A549 (cell line): ENCODE measurements at regions not wholly inside any gene's neighbourhood (a gene's known extent, or its start where the extent isn't known, plus 50 kb on each side); places are given as distances from the start of the nearest gene placed in this dataset.

Experiments
- ATAC-seq, 2 experiments: fragments of 200-7000 bp in 1 of 2; fragments of >200 bp in 1 of 2; cut with Nextera tagmentation in 1 of 2; cut with Tn5 transposase in 1 of 2; 3 replicates each; pipeline versions ENCODE4 v1.8.0 to v1.9.1; 2018 to 2020; ENCODE audit warnings: mild to moderate bottlenecking in 1 of 2, moderate library complexity in 1 of 2
- CTCF ChIA-PET: fragments of 300-600 bp; sonication (Branson Sonifier 250); formaldehyde crosslinking; extraction: SDS; loops from one replicate; lab custom pipeline; 2021; ENCODE audit warnings: antibody characterized with exemption, inconsistent platforms; lab: Yijun Ruan, JAX
- POLR2A ChIA-PET: fragments of 350-600 bp; formaldehyde crosslinking; extraction: SDS; loops from one replicate; lab custom pipeline; 2021; ENCODE audit warnings: antibody characterized with exemption, inconsistent platforms; lab: Yijun Ruan, JAX
- DNase-seq, 2 experiments: peaks; one replicate each; pipeline versions ENCODE4 v3.0.0 to v3.0.0-alpha.2; 2011 to 2016; ENCODE audit warnings: low read depth in 1 of 2, low spot score in 1 of 2
- FAIRE-seq: peaks from 2 replicates; lab custom pipeline; 2011; peaks lifted over from hg19 to GRCh38; lab: Jason Lieb, UNC
- H3K27ac ChIP-seq, 2 experiments: fragments of >200 bp; sonication (Bioruptor Twin); formaldehyde crosslinking; 3 replicates each; pipeline ENCODE4 v1.5.1; 2016 to 2017
- H3K4me1 ChIP-seq: fragments of >200 bp; sonication (Bioruptor Twin); formaldehyde crosslinking; 3 replicates; pipeline ENCODE4 v1.6.1; 2016
- H3K4me2 ChIP-seq: fragments of >200 bp; sonication (Bioruptor Twin); formaldehyde crosslinking; 3 replicates; pipeline ENCODE4 v1.6.1; 2016
- H3K4me3 ChIP-seq: fragments of >200 bp; sonication (Bioruptor Twin); formaldehyde crosslinking; 3 replicates; pipeline ENCODE4 v1.5.1; 2016
- H3K9me3 ChIP-seq: fragments of >200 bp; sonication (Bioruptor Twin); formaldehyde crosslinking; 3 replicates; pipeline ENCODE4 v1.6.1; 2016
- BHLHE40 ChIP-seq: IDR thresholded peaks from 2 replicates; pipeline ENCODE4 v1.6.1; 2012; ENCODE audit warnings: low read depth, low read length, inconsistent platforms
- CEBPB ChIP-seq, 2 experiments: fragments of >200 bp in 1 of 2; sonication (Bioruptor Twin) in 1 of 2; formaldehyde crosslinking in 1 of 2; IDR thresholded peaks; 2 replicates each; pipeline ENCODE4 v1.6.1; 2012 to 2016
- CHD2 ChIP-seq: fragments of 150-350 bp; IDR thresholded peaks from 2 replicates; pipeline ENCODE4 v1.6.1; 2014; ENCODE audit warnings: low read length; ENCODE audit not compliant: partially characterized antibody
- CHD4 ChIP-seq: fragments of 200-600 bp; sonication (generic); IDR thresholded peaks from 2 replicates; pipeline ENCODE4 v1.6.1; 2016; ENCODE audit warnings: antibody characterized with exemption, mild to moderate bottlenecking, borderline replicate concordance
- EHMT2 ChIP-seq: fragments of 200-600 bp; sonication (generic); IDR thresholded peaks from 2 replicates; pipeline ENCODE4 v1.6.1; 2016; ENCODE audit warnings: antibody characterized with exemption, low read depth, mild to moderate bottlenecking, moderate library complexity
- ELK1 ChIP-seq: fragments of 150-350 bp; IDR thresholded peaks from 2 replicates; pipeline ENCODE4 v1.6.1; 2014; ENCODE audit warnings: low read depth, mild to moderate bottlenecking, low read length
- EP300 ChIP-seq, 2 experiments: fragments of >200 bp; sonication (Bioruptor Twin); formaldehyde crosslinking; IDR thresholded peaks; 2 replicates in 1 of 2; 3 replicates in 1 of 2; pipeline ENCODE4 v1.6.1; 2016 to 2017
- GATA3 ChIP-seq: IDR thresholded peaks from 2 replicates; pipeline ENCODE4 v1.6.1; 2012; ENCODE audit warnings: borderline replicate concordance
- HDAC2 ChIP-seq: fragments of 200-600 bp; sonication (generic); IDR thresholded peaks from 2 replicates; pipeline ENCODE4 v1.6.1; 2016
- HEYL ChIP-seq: fragments of 250-450 bp; sonication (Bioruptor Pico); IDR thresholded peaks from 2 replicates; pipeline ENCODE4 v1.8.0; 2021; ENCODE audit warnings: mild to moderate bottlenecking, moderate library complexity
- HMGXB4 ChIP-seq: fragments of 250-450 bp; sonication (Bioruptor Pico); IDR thresholded peaks from 2 replicates; pipeline ENCODE4 v1.5.0; 2021; ENCODE audit warnings: mild to moderate bottlenecking, moderate library complexity, borderline replicate concordance
- HOXB13 ChIP-seq: fragments of 250-450 bp; sonication (Bioruptor Pico); IDR thresholded peaks from 2 replicates; pipeline ENCODE4 v1.5.0; 2020; ENCODE audit warnings: low read depth, mild to moderate bottlenecking, moderate library complexity
- KDM1A ChIP-seq: fragments of 200-600 bp; sonication (generic); IDR thresholded peaks from 2 replicates; pipeline ENCODE4 v1.6.1; 2016; ENCODE audit warnings: low read depth, mild to moderate bottlenecking
- KDM5A ChIP-seq: fragments of 200-600 bp; sonication (generic); IDR thresholded peaks from 2 replicates; pipeline ENCODE4 v1.6.1; 2016; ENCODE audit warnings: antibody characterized with exemption, mild to moderate bottlenecking
- MAFK ChIP-seq: fragments of 450-650 bp; IDR thresholded peaks from 2 replicates; pipeline ENCODE4 v1.6.1; 2014; ENCODE audit not compliant: partially characterized antibody
- NR3C1 ChIP-seq: fragments of >200 bp; sonication (Bioruptor Twin); formaldehyde crosslinking; IDR thresholded peaks from 3 replicates; pipeline ENCODE4 v1.6.1; 2017
- PBX3 ChIP-seq: IDR thresholded peaks from 2 replicates; pipeline ENCODE4 v1.6.1; 2012
- RAD21 ChIP-seq, 2 experiments: fragments of >200 bp in 1 of 2; sonication (Bioruptor Twin) in 1 of 2; formaldehyde crosslinking in 1 of 2; IDR thresholded peaks in 1 of 2; conservative IDR thresholded peaks in 1 of 2; 2 replicates in 1 of 2; 3 replicates in 1 of 2; pipeline ENCODE4 v1.6.1; 2012 to 2018; ENCODE audit warnings: inconsistent platforms in 1 of 2
- RARB ChIP-seq: fragments of 250-450 bp; sonication (Bioruptor Pico); IDR thresholded peaks from 2 replicates; pipeline ENCODE4 v1.8.0; 2021; ENCODE audit warnings: mild to moderate bottlenecking, moderate library complexity
- REST ChIP-seq: fragments of 200-600 bp; sonication (generic); IDR thresholded peaks from 2 replicates; pipeline ENCODE4 v1.6.1; 2016; ENCODE audit warnings: antibody characterized with exemption, mild to moderate bottlenecking, moderate library complexity
- RFX5 ChIP-seq: fragments of 450-650 bp; IDR thresholded peaks from 2 replicates; pipeline ENCODE4 v1.7.1; 2014; ENCODE audit warnings: antibody characterized with exemption, mild to moderate bottlenecking, moderate library complexity
- SMC3 ChIP-seq: fragments of >200 bp; sonication (Bioruptor Twin); formaldehyde crosslinking; IDR thresholded peaks from 3 replicates; pipeline ENCODE4 v1.6.1; 2018; ENCODE audit warnings: inconsistent platforms
- TP53 ChIP-seq: fragments of 250-450 bp; sonication (Bioruptor Pico); IDR thresholded peaks from 2 replicates; pipeline ENCODE4 v1.5.0; 2021; ENCODE audit warnings: mild to moderate bottlenecking, moderate library complexity
- USF2 ChIP-seq: fragments of 450-650 bp; IDR thresholded peaks from 2 replicates; pipeline ENCODE4 v1.6.1; 2014; ENCODE audit warnings: antibody characterized with exemption
- ZFP36 ChIP-seq: fragments of 450-650 bp; IDR thresholded peaks from 2 replicates; pipeline ENCODE4 v1.6.1; 2014; ENCODE audit warnings: borderline replicate concordance; ENCODE audit not compliant: partially characterized antibody
- ZNF302 ChIP-seq: fragments of 250-450 bp; sonication (Bioruptor Pico); IDR thresholded peaks from 2 replicates; pipeline ENCODE4 v1.9.0; 2021; ENCODE audit warnings: inconsistent platforms, mild to moderate bottlenecking, moderate library complexity
- ZSCAN20 ChIP-seq: fragments of 250-450 bp; sonication (Bioruptor Pico); IDR thresholded peaks from 2 replicates; pipeline ENCODE4 v1.8.0; 2022; ENCODE audit warnings: mild to moderate bottlenecking, moderate library complexity
- WGBS: methylation state at CpG from one replicate; pipeline ENCODE4 v1.1.6; 2017; ENCODE audit errors: missing lambda C conversion rate; 5-methylcytosine and 5-hydroxymethylcytosine counted together

- FAIRE-seq (no peak), ATAC-seq (no peak), DNase-seq (no peak)
- no peaks in the 10 kb centered on the region for H3K4me1 ChIP-seq
- CTCF ChIA-PET: interaction anchor here (0.7 kb wide), 1 partner anchor 15 kb away, joined by 3 read pairs; no protein-coding TSS in a partner anchor
- H3K4me3 ChIP-seq: no peak overlapping the region
- H3K9me3 ChIP-seq: peaks cover 3% of the 10 kb centered on the region; the same call in 1 of the 3 replicates
- POLR2A ChIA-PET: no interaction called here
- 10% methylated on average over 7 of the region's 7 CpGs for WGBS
- H3K27ac ChIP-seq: no peak overlapping the region
- no peak overlapping the region for H3K4me2 ChIP-seq
- TF ChIP-seq RARB (CRISPR knock-in tag) (no peak), RFX5 (no peak), HOXB13 (CRISPR knock-in tag) (no peak), SMC3 (no peak), KDM5A (no peak), ZNF302 (CRISPR knock-in tag) (no peak), TP53 (CRISPR knock-in tag) (no peak), HDAC2 (no peak), GATA3 (no peak), BHLHE40 (no peak), CHD2 (no peak), KDM1A (no peak), ELK1 (no peak)
Observed at GRCh38 chr2:76008001-76008702, 297.4 kb upstream of the GCFC2 start.

GRCh38 chr2:76000425-76000824 is 289.7 kb upstream of the GCFC2 start:
- CTCF ChIA-PET: no interaction called here
- TF ChIP-seq ZFP36: no peak
- no peak for TF ChIP-seq NR3C1
- TF ChIP-seq CEBPB (IDR thresholded peaks at IDR 0.05): no peak
- Histone ChIP-seq H3K9me3 (peaks cover 6% of the 10 kb centered on the region; the same call in 2 of the 3 replicates), H3K27ac (no peak overlapping the region), H3K4me3 (no peak overlapping the region), H3K4me2 (no peak overlapping the region), H3K4me1 (no peaks in the 10 kb centered on the region)
- ATAC-seq (no peak), FAIRE-seq (no peak), DNase-seq (no peak)
- POLR2A ChIA-PET: no interaction called here
- 4% methylated on average over 2 of the region's 2 CpGs for WGBS

GRCh38 chr2:75998451-75998850 is 287.7 kb upstream of the GCFC2 start:
- no peak for ATAC-seq
- H3K9me3 ChIP-seq: peaks cover 16% of the 10 kb centered on the region; the same call in 2 of the 3 replicates
- FAIRE-seq: no peak
- TF ChIP-seq PBX3: no peak
- TF ChIP-seq RAD21 (conservative IDR thresholded peaks at IDR 0.05 in 1 of 2, IDR thresholded peaks at IDR 0.05 in 1 of 2): no peak
- no peak for TF ChIP-seq HMGXB4 (CRISPR knock-in tag)
- TF ChIP-seq REST: no peak
- no peak for TF ChIP-seq HEYL
- TF ChIP-seq EP300 (IDR thresholded peaks at IDR 0.05): no peak
- TF ChIP-seq USF2: no peak
- no peak for TF ChIP-seq MAFK
- no peak for TF ChIP-seq RARB (CRISPR knock-in tag)
- TF ChIP-seq EHMT2: no peak
- no peak for TF ChIP-seq CHD2
- TF ChIP-seq ZSCAN20: no peak
- no peak for TF ChIP-seq CHD4

More at GRCh38 chr2:75998451-75998850, 287.7 kb upstream of the GCFC2 start:
- WGBS: 37% methylated on average over 2 of the region's 2 CpGs
- CTCF ChIA-PET: no interaction called here
- no peak overlapping the region for H3K4me2 ChIP-seq
- POLR2A ChIA-PET: no interaction called here
- no peak overlapping the region for H3K27ac ChIP-seq
- H3K4me1 ChIP-seq: no peaks in the 10 kb centered on the region
- no peak for DNase-seq
- no peak overlapping the region for H3K4me3 ChIP-seq
